ENCODE measurements at regions not wholly inside any gene's neighbourhood (a gene's known extent, or its start where the extent isn't known, plus 50 kb on each side); places are given as distances from the start of the nearest gene placed in this dataset.

DNA sequence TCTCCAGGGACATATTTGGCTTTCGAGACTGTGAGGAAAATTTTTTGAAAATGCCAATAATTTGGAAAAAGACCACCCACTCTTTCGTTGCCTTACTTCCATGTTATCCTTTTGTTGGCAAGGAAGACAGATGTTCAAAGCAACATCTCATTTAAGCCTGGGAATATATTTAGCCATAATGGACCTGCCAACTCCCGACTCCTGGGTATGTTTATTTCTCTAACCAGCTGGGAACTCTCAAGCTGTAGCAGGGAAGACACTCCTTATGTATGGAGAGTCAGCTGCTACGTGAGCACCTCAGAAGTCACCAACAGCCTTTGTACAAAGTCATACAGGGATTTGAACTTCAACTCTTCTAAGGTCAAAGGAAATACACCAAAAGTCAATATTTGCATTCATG, 96.5 kb upstream of the DAAM1 start:
- RAD21 ChIA-PET (ENCODE audit: unreplicated experiment): no interaction called here
- H3K9ac ChIP-seq (ENCODE audit: control insufficient read depth, insufficient read depth, low read length): no peak overlapping the region
- no peak overlapping the region for H3K4me2 ChIP-seq (ENCODE audit: control insufficient read depth, insufficient read depth)
- no peaks in the 10 kb centered on the region for H3K36me3 ChIP-seq (ENCODE audit: control insufficient read depth in 2 of 2, insufficient read depth in 2 of 2, low read length in 1 of 2)
- WGBS (ENCODE audit: insufficient coverage, insufficient replicate concordance, low lambda C conversion rate, missing lambda C conversion rate): 0% methylated on average over 4 of the region's 4 CpGs
- no peaks in the 10 kb centered on the region for H3K4me1 ChIP-seq (ENCODE audit: control insufficient read depth, insufficient read depth, low read length)
- no peak for TF ChIP-seq IKZF1 (conservative IDR thresholded peaks at IDR 0.05)
- no peak for TF ChIP-seq BMI1 (IDR thresholded peaks at IDR 0.05; ENCODE audit: borderline replicate concordance)
- no peak for TF ChIP-seq SMC3 (IDR thresholded peaks at IDR 0.05; ENCODE audit: borderline replicate concordance, low read length)
- no peak for TF ChIP-seq SREBF2 (IDR thresholded peaks at IDR 0.05; ENCODE audit: low read length)
- TF ChIP-seq MAX (IDR thresholded peaks at IDR 0.05; ENCODE audit: low read depth, low read length): no peak
- TF ChIP-seq, protein P1, sequence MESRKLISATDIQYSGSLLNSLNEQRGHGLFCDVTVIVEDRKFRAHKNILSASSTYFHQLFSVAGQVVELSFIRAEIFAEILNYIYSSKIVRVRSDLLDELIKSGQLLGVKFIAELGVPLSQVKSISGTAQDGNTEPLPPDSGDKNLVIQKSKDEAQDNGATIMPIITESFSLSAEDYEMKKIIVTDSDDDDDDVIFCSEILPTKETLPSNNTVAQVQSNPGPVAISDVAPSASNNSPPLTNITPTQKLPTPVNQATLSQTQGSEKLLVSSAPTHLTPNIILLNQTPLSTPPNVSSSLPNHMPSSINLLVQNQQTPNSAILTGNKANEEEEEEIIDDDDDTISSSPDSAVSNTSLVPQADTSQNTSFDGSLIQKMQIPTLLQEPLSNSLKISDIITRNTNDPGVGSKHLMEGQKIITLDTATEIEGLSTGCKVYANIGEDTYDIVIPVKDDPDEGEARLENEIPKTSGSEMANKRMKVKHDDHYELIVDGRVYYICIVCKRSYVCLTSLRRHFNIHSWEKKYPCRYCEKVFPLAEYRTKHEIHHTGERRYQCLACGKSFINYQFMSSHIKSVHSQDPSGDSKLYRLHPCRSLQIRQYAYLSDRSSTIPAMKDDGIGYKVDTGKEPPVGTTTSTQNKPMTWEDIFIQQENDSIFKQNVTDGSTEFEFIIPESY (IDR thresholded peaks at IDR 0.05): no peak
- no peak for TF ChIP-seq CREM (IDR thresholded peaks at IDR 0.05; ENCODE audit: low read depth)
- TF ChIP-seq CBX5 (IDR thresholded peaks at IDR 0.05; ENCODE audit: low read depth): no peak
- no peak for TF ChIP-seq USF1 (IDR thresholded peaks at IDR 0.05; ENCODE audit: borderline replicate concordance, extremely low read length, insufficient read depth, low read depth, low read length)
- no peak for TF ChIP-seq ELK1 (IDR thresholded peaks at IDR 0.05; ENCODE audit: low read depth, low read length)
- TF ChIP-seq WRNIP1 (IDR thresholded peaks at IDR 0.05; ENCODE audit: borderline replicate concordance, low read depth, low read length): no peak
- no peak for TF ChIP-seq STAT3 (IDR thresholded peaks at IDR 0.05; ENCODE audit: low read depth, low read length)
- no peak for TF ChIP-seq RB1 (IDR thresholded peaks at IDR 0.05; ENCODE audit: borderline replicate concordance)
- no peak for TF ChIP-seq CREB1 (IDR thresholded peaks at IDR 0.05; ENCODE audit: low read depth)
- TF ChIP-seq E2F8 (IDR thresholded peaks at IDR 0.05; ENCODE audit: low read depth, partially characterized antibody): no peak
- TF ChIP-seq CBX3 (IDR thresholded peaks at IDR 0.05; ENCODE audit: borderline replicate concordance, low read depth): no peak
- no peak for TF ChIP-seq EP300 (IDR thresholded peaks at IDR 0.05; ENCODE audit: borderline replicate concordance in 1 of 2, control insufficient read depth in 1 of 2, low read depth in 2 of 2, low read length in 2 of 2)
- no peak for TF ChIP-seq NFYB (IDR thresholded peaks at IDR 0.05; ENCODE audit: insufficient read depth, low read depth, low read length)
- CTCF ChIA-PET: interaction anchor here (0.7 to 1.0 kb wide), 2 partner anchors 21 to 124 kb away, joined by 3 read pairs; no protein-coding TSS in a partner anchor
- POLR2A ChIA-PET: no interaction called here
- no peaks in the 10 kb centered on the region for H4K20me1 ChIP-seq (ENCODE audit: control insufficient read depth, insufficient read depth)
- intact Hi-C loops (cut with micrococcal nuclease; ENCODE audit: unreplicated experiment): no loop called here
- H2AFZ ChIP-seq (ENCODE audit: control insufficient read depth, low read depth, low read length): no peak overlapping the region
- ATAC-seq (no peak), DNase-seq (ENCODE audit: low read depth, low spot score) (no peak), FAIRE-seq (no peak)
- SMC1A ChIA-PET (ENCODE audit: uncharacterized antibody, unreplicated experiment): interaction anchor here (1.2 to 1.4 kb wide), 2 partner anchors 10 to 16 kb away, joined by 3 to 5 read pairs; no protein-coding TSS in a partner anchor
- no peaks in the 10 kb centered on the region for H3K9me3 ChIP-seq (replicated peaks; ENCODE audit: control insufficient read depth, insufficient read depth, low read length)
- H3K4me3 ChIP-seq: no peak overlapping the region
- H3K79me2 ChIP-seq (ENCODE audit: control insufficient read depth, insufficient read depth, low read length): no peaks in the 10 kb centered on the region
- H3K27ac ChIP-seq (ENCODE audit: control insufficient read depth, insufficient read depth): no peak overlapping the region
- in situ Hi-C loops (cut with MboI): no loop called here
- no TSS peak for BruUV-seq (replicated peaks)
- no peaks in the 10 kb centered on the region for H3K27me3 ChIP-seq (replicated peaks in 1 of 2; ENCODE audit: control insufficient read depth in 2 of 2, insufficient read depth in 2 of 2, low read length in 1 of 2)

Data from GM12878 (cell line).